ENCODE measurements at regions not wholly inside any gene's neighbourhood (a gene's known extent, or its start where the extent isn't known, plus 50 kb on each side); places are given as distances from the start of the nearest gene placed in this dataset.

- Histone ChIP-seq H3K27me3 (no peaks in the 10 kb centered on the region), H3K36me3 (no peaks in the 10 kb centered on the region), H3K4me1 (peaks cover 0 to 6% (median 0%) of the 10 kb centered on the region in 4 donors), H3K27ac (no peak overlapping the region), H3K9me3 (no peaks in the 10 kb centered on the region), H3K4me3 (no peak overlapping the region)
- no peak for DNase-seq (ENCODE audit: low spot score in 2 of 2)
- 97 to 98% methylated on average over 7 of the region's 7 CpGs for WGBS, 2 donors
- TF ChIP-seq POLR2A (IDR thresholded peaks at IDR 0.05) (no peak), EP300 (IDR thresholded peaks at IDR 0.05) (no peak)
- TF ChIP-seq, protein P1, sequence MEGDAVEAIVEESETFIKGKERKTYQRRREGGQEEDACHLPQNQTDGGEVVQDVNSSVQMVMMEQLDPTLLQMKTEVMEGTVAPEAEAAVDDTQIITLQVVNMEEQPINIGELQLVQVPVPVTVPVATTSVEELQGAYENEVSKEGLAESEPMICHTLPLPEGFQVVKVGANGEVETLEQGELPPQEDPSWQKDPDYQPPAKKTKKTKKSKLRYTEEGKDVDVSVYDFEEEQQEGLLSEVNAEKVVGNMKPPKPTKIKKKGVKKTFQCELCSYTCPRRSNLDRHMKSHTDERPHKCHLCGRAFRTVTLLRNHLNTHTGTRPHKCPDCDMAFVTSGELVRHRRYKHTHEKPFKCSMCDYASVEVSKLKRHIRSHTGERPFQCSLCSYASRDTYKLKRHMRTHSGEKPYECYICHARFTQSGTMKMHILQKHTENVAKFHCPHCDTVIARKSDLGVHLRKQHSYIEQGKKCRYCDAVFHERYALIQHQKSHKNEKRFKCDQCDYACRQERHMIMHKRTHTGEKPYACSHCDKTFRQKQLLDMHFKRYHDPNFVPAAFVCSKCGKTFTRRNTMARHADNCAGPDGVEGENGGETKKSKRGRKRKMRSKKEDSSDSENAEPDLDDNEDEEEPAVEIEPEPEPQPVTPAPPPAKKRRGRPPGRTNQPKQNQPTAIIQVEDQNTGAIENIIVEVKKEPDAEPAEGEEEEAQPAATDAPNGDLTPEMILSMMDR (IDR thresholded peaks at IDR 0.05) = no peak
These were observed 120.0 kb downstream of the CD164 start for GRCh38 chr6:109262261-109262660.

DNA sequence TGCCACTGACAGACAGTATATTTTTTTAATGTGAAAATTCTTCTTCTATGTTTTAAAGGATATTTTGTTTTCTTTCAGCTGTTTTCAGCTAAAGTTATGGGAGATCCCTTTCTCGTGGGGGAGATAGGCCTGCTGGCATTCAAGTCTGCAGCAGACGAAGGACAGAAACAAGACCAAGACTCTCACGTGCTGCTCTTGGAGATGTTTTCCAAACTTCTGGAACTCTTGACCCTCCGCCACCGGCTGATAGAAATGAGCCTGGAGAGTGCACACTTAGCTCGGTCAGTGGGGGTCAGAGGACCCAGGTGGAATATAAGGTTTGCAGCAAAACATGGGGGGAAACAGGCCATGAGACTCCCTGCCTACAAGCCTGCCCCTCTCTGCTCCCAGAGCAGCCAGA lies 120.5 kb downstream of the CD164 start:
- Histone ChIP-seq H3K4me3 (no peak overlapping the region), H3K9me3 (no peaks in the 10 kb centered on the region), H3K36me3 (no peaks in the 10 kb centered on the region), H3K27me3 (no peaks in the 10 kb centered on the region), H3K27ac (no peak overlapping the region), H3K4me1 (peaks cover 0 to 6% (median 0%) of the 10 kb centered on the region in 4 donors)
- TF ChIP-seq POLR2A (IDR thresholded peaks at IDR 0.05) (no peak), EP300 (IDR thresholded peaks at IDR 0.05) (no peak)
- TF ChIP-seq, protein P1 (IDR thresholded peaks at IDR 0.05) = no peak
- no peak for DNase-seq (ENCODE audit: low spot score in 2 of 2)
- 59 to 66% methylated on average over 6 of the region's 6 CpGs for WGBS, 2 donors

GRCh38 chr6:109260701-109261100 lies 121.6 kb downstream of the CD164 start:
- Histone ChIP-seq H3K27ac (no peak overlapping the region), H3K36me3 (no peaks in the 10 kb centered on the region), H3K27me3 (no peaks in the 10 kb centered on the region), H3K9me3 (no peaks in the 10 kb centered on the region), H3K4me1 (peaks cover 0 to 6% (median 0%) of the 10 kb centered on the region in 4 donors), H3K4me3 (no peak overlapping the region)
- TF ChIP-seq, protein P1 (IDR thresholded peaks at IDR 0.05) = no peak
- TF ChIP-seq EP300 (IDR thresholded peaks at IDR 0.05) = no peak
- no peak for TF ChIP-seq POLR2A (IDR thresholded peaks at IDR 0.05)
- no peak for DNase-seq (ENCODE audit: low spot score in 2 of 2)
- 74 to 79% methylated on average over 3 of the region's 3 CpGs for WGBS, 2 donors

GRCh38 chr6:109260126-109260525 lies 122.1 kb downstream of the CD164 start:
- Histone ChIP-seq H3K4me1 (peaks cover 0 to 6% (median 0%) of the 10 kb centered on the region in 4 donors), H3K27me3 (no peaks in the 10 kb centered on the region), H3K4me3 (no peak overlapping the region), H3K36me3 (no peaks in the 10 kb centered on the region), H3K9me3 (no peaks in the 10 kb centered on the region), H3K27ac (no peak overlapping the region)
- no peak for TF ChIP-seq EP300 (IDR thresholded peaks at IDR 0.05)
- no peak for TF ChIP-seq POLR2A (IDR thresholded peaks at IDR 0.05)
- TF ChIP-seq, protein P1 (IDR thresholded peaks at IDR 0.05) = no peak
- DNase-seq (ENCODE audit: low spot score in 2 of 2) = no peak
- WGBS, 2 donors = 94% methylated on average over 2 of the region's 2 CpGs

DNA sequence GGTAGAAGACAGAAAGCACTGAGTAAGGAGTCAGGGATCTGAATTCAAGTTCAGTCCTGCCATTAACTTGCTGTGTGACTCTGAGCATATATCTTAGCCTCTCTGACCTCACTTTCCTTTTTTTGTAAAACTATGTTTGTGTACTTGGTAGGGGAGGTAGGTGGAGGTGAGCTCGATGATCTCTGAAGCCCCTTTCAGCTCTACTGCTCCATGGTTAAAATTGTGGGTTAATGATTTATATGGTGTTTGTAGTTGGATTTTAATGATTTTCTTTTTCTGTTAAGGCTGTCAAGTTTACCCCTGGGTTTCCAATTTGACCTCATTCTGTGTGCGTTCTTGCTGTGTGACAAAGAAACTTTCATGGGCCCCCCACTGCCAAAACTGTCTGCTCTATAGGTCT lies 124.1 kb downstream of the CD164 start:
- no peak for DNase-seq (ENCODE audit: low spot score in 2 of 2)
- 79 to 86% methylated on average over 2 of the region's 2 CpGs for WGBS, 2 donors
- Histone ChIP-seq H3K4me1 (peaks cover 0 to 10% (median 0%) of the 10 kb centered on the region in 4 donors), H3K27me3 (no peaks in the 10 kb centered on the region), H3K9me3 (no peaks in the 10 kb centered on the region), H3K4me3 (no peak overlapping the region), H3K27ac (no peak overlapping the region), H3K36me3 (no peaks in the 10 kb centered on the region)
- TF ChIP-seq, protein P1 (IDR thresholded peaks at IDR 0.05) = no peak
- TF ChIP-seq EP300 (IDR thresholded peaks at IDR 0.05) = no peak
- TF ChIP-seq POLR2A (IDR thresholded peaks at IDR 0.05) = no peak

Data from tibial nerve (tissue), 4 donors.